Upper lobe of left lung (tissue), 6 donors: ENCODE measurements at regions not wholly inside any gene's neighbourhood (a gene's known extent, or its start where the extent isn't known, plus 50 kb on each side); places are given as distances from the start of the nearest gene placed in this dataset.

Experiments
- ATAC-seq, 2 donors: fragments of 200-7000 bp; cut with Tn5 transposase; one replicate each; pipeline ENCODE4 v1.9.1; 2022; ENCODE audit warnings: mild to moderate bottlenecking in 2 of 2, moderate library complexity in 2 of 2; ENCODE audit not compliant: low FRiP score in 2 of 2
- DNase-seq, 2 donors: peaks; one replicate each; pipeline ENCODE4 v3.0.0-alpha.2; 2019 to 2020
- H3K27ac ChIP-seq, 4 donors: fragments of 200-600 bp; sonication (generic); one replicate each; pipeline ENCODE4 v1.5.1; 2016 to 2019
- H3K27me3 ChIP-seq, 4 donors: fragments of 200-600 bp; sonication (generic); one replicate each; pipeline ENCODE4 v1.5.1; 2017 to 2019
- H3K36me3 ChIP-seq, 4 donors: fragments of 200-600 bp; sonication (generic); one replicate each; pipeline ENCODE4 v1.5.1; 2016 to 2019
- H3K4me1 ChIP-seq, 4 donors: fragments of 200-600 bp; sonication (generic); one replicate each; pipeline ENCODE4 v1.5.1; 2018 to 2019
- H3K4me3 ChIP-seq, 4 donors: fragments of 200-600 bp; sonication (generic); one replicate each; pipeline ENCODE4 v1.5.1; 2017 to 2019; ENCODE audit warnings: mild to moderate bottlenecking in 2 of 4, moderate library complexity in 1 of 4
- H3K9me3 ChIP-seq, 4 donors: fragments of 200-600 bp; sonication (generic); one replicate each; pipeline ENCODE4 v1.5.1; 2018 to 2019
- EP300 ChIP-seq, 4 donors: sonication (generic); formaldehyde crosslinking; IDR thresholded peaks; one replicate each; pipeline ENCODE4 v1.5.1; 2017; ENCODE audit warnings: antibody characterized with exemption in 4 of 4, control low read depth in 2 of 4
- POLR2A ChIP-seq, 4 donors: fragments of 450-650 bp; IDR thresholded peaks; one replicate each; pipeline ENCODE4 v1.5.1; 2016 to 2017; ENCODE audit warnings: antibody characterized with exemption in 4 of 4, mild to moderate bottlenecking in 2 of 4
- POLR2AphosphoS5 ChIP-seq, 2 donors: sonication (generic); formaldehyde crosslinking; IDR thresholded peaks; one replicate each; pipeline ENCODE4 v1.5.1; 2017; ENCODE audit warnings: antibody characterized with exemption in 2 of 2
- WGBS, 2 donors: methylation state at CpG; one replicate each; pipeline ENCODE4 v1.1.5; 2017 to 2018; 5-methylcytosine and 5-hydroxymethylcytosine counted together
- TF ChIP-seq, protein P1 (sequence below), 6 experiments: fragments of 450-650 bp in 4 of 6; fragments of 200-600 bp in 2 of 6; sonication (generic) in 2 of 6; IDR thresholded peaks; one replicate each; pipeline ENCODE4 v1.5.1; 2016 to 2019; ENCODE audit warnings: antibody characterized with exemption in 6 of 6
- donor health status: DM: no; HTN: no; CAD: no; lungs with moderate emphysema.
- donor health status: DM: no; HTN: yes; CAD: no; lungs with severe emphysema.

DNA sequence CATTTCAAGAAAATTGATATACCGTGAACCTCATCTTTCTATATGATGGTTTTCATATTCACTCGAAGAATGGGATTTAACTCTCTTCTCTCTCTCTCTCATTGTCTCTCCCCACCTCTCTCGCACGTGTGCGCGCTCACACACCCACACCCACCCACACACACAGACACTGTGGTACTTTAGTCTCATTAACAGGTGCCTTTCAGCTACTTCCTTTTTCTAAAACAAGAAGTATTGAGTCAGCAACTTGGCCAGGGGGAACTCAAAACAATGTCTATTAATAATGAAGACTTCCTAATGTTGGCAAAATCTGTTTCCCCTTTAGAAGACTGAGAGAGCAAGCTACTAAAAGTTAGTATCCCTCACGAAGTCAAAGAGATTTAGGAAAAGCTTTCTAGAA, 150.7 kb downstream of the TMCO5A start:
- H3K9me3 ChIP-seq: no peaks in the 10 kb centered on the region
- no peaks in the 10 kb centered on the region for H3K27me3 ChIP-seq
- H3K36me3 ChIP-seq: no peaks in the 10 kb centered on the region
- no peak for DNase-seq
- peak in 1 of 2 donors; percentile 76 for ATAC-seq
- no peak overlapping the region for H3K4me3 ChIP-seq
- TF ChIP-seq, protein P1, sequence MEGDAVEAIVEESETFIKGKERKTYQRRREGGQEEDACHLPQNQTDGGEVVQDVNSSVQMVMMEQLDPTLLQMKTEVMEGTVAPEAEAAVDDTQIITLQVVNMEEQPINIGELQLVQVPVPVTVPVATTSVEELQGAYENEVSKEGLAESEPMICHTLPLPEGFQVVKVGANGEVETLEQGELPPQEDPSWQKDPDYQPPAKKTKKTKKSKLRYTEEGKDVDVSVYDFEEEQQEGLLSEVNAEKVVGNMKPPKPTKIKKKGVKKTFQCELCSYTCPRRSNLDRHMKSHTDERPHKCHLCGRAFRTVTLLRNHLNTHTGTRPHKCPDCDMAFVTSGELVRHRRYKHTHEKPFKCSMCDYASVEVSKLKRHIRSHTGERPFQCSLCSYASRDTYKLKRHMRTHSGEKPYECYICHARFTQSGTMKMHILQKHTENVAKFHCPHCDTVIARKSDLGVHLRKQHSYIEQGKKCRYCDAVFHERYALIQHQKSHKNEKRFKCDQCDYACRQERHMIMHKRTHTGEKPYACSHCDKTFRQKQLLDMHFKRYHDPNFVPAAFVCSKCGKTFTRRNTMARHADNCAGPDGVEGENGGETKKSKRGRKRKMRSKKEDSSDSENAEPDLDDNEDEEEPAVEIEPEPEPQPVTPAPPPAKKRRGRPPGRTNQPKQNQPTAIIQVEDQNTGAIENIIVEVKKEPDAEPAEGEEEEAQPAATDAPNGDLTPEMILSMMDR (IDR thresholded peaks at IDR 0.05): no peak
- TF ChIP-seq EP300 (IDR thresholded peaks at IDR 0.05) (no peak), POLR2A (IDR thresholded peaks at IDR 0.05) (no peak), POLR2AphosphoS5 (IDR thresholded peaks at IDR 0.05) (no peak)
- H3K4me1 ChIP-seq: peaks cover 0 to 24% (median 7%) of the 10 kb centered on the region in 4 donors
- WGBS, 2 donors: 38 to 53% methylated on average over 7 of the region's 7 CpGs
- H3K27ac ChIP-seq: peak overlapping the region; percentile 31 to 53 (median 48)

DNA sequence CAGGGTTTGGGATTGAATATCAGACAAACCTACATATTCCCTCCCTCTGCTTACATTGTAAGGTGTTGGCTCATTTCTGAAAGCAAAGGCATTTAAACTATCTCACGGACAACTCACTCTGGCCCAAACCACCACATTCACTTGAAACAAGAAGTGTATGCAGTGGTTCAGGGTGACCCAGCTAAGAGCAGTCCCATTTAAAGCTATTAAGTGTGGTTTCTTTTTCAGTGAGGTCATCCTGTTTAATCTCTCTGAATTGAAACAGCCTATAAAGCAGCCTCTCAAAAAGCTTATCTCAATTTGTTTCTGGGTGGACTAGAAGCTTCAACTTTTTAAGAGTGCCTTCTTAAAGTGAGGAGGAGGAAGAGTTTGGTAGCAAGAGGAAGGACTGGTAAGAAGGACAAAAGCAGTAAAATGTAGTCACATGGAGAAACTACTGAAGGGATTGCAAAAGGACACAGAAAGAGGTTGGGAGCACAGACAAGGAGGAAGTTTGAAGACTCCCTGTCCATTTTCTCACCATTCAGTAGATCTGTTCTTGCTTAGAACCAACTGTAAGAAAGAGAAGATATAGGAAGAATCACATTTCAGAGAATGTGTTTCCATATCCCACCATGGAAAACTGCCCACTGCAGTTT, 151.6 kb downstream of the TMCO5A start:
- no peaks in the 10 kb centered on the region for H3K36me3 ChIP-seq
- peak overlapping the region; percentile 31 to 53 (median 48) for H3K27ac ChIP-seq
- ATAC-seq (peak; percentile 71 to 77), DNase-seq (no peak)
- no peaks in the 10 kb centered on the region for H3K27me3 ChIP-seq
- H3K9me3 ChIP-seq: no peaks in the 10 kb centered on the region
- 28 to 50% methylated on average over 1 of the region's 1 CpG for WGBS, 2 donors
- H3K4me1 ChIP-seq: peaks cover 0 to 24% (median 7%) of the 10 kb centered on the region in 4 donors
- TF ChIP-seq, protein P1 (IDR thresholded peaks at IDR 0.05): no peak
- no peak for TF ChIP-seq POLR2AphosphoS5 (IDR thresholded peaks at IDR 0.05)
- TF ChIP-seq POLR2A (IDR thresholded peaks at IDR 0.05): no peak
- no peak for TF ChIP-seq EP300 (IDR thresholded peaks at IDR 0.05)
- no peak overlapping the region for H3K4me3 ChIP-seq

GRCh38 chr15:38086611-38087010, 152.2 kb downstream of the TMCO5A start:
- no peak for ATAC-seq
- Histone ChIP-seq H3K4me3 (no peak overlapping the region), H3K27ac (peak overlapping the region in 3 of 4 donors; percentile 31 to 53 (median 52)), H3K9me3 (no peaks in the 10 kb centered on the region), H3K4me1 (peaks cover 0 to 24% (median 7%) of the 10 kb centered on the region in 4 donors), H3K36me3 (no peaks in the 10 kb centered on the region), H3K27me3 (no peaks in the 10 kb centered on the region)
- TF ChIP-seq, protein P1 (IDR thresholded peaks at IDR 0.05): no peak
- TF ChIP-seq POLR2AphosphoS5 (IDR thresholded peaks at IDR 0.05): no peak
- TF ChIP-seq POLR2A (IDR thresholded peaks at IDR 0.05): no peak
- no peak for TF ChIP-seq EP300 (IDR thresholded peaks at IDR 0.05)
- DNase-seq: no peak
- 73 to 76% methylated on average over 2 of the region's 2 CpGs for WGBS, 2 donors

DNA sequence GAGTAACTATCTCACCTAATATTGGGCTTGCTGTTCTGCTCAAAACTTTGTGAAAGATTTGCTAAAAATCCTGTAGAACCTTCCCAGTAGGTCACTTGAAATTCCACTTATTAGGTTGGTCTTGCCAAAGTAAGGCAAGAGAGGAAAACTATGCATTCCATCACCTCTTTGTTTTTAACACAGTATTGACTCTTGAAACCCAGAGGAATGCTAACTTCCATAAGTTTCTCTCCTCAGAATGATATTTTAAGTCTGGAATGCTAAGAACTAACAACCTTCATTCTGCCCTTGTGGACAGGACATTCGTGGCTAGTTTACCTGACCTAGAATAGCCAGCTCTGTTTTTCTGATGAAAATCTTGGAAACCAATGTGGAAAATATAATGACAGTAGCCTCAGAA, 154.5 kb downstream of the TMCO5A start:
- Histone ChIP-seq H3K27me3 (no peaks in the 10 kb centered on the region), H3K9me3 (no peaks in the 10 kb centered on the region), H3K4me3 (no peak overlapping the region), H3K27ac (no peak overlapping the region), H3K36me3 (no peaks in the 10 kb centered on the region), H3K4me1 (peaks cover 0 to 24% (median 7%) of the 10 kb centered on the region in 4 donors)
- DNase-seq (no peak), ATAC-seq (no peak)
- 43 to 60% methylated on average over 1 of the region's 1 CpG for WGBS, 2 donors
- TF ChIP-seq POLR2AphosphoS5 (IDR thresholded peaks at IDR 0.05): no peak
- TF ChIP-seq EP300 (IDR thresholded peaks at IDR 0.05): no peak
- TF ChIP-seq, protein P1 (IDR thresholded peaks at IDR 0.05): no peak
- TF ChIP-seq POLR2A (IDR thresholded peaks at IDR 0.05): no peak

DNA sequence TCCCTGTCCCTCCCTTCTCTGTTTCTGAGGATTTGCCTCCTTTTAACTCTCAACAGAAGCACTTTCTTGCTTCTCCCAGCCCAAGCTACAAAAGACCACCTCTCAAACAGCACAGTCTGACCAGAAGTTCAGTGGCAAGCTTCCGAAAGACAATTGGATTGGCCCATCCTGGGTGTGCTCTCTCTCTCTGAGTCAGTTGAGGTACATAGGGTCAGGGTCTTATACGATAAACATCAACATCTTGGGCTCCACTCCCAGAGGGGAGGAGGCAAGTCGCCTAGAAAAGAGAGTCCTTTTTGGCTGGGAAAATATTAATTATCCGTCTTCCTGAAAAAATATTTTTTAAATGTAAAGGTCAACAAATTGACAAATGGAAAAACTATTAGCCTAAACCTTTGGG, 155.8 kb downstream of the TMCO5A start:
- H3K4me3 ChIP-seq: no peak overlapping the region
- DNase-seq (no peak), ATAC-seq (no peak)
- H3K36me3 ChIP-seq: no peaks in the 10 kb centered on the region
- WGBS, 2 donors: 77 to 87% methylated on average over 4 of the region's 4 CpGs
- no peaks in the 10 kb centered on the region for H3K9me3 ChIP-seq
- TF ChIP-seq, protein P1 (IDR thresholded peaks at IDR 0.05): no peak
- TF ChIP-seq EP300 (IDR thresholded peaks at IDR 0.05): no peak
- TF ChIP-seq POLR2A (IDR thresholded peaks at IDR 0.05): no peak
- no peak for TF ChIP-seq POLR2AphosphoS5 (IDR thresholded peaks at IDR 0.05)
- H3K27me3 ChIP-seq: no peaks in the 10 kb centered on the region
- no peak overlapping the region for H3K27ac ChIP-seq
- peaks cover 0 to 17% (median 5%) of the 10 kb centered on the region in 4 donors for H3K4me1 ChIP-seq
